SU-DHL-6 (cell line): ENCODE measurements at regions not wholly inside any gene's neighbourhood (a gene's known extent, or its start where the extent isn't known, plus 50 kb on each side); places are given as distances from the start of the nearest gene placed in this dataset.

ENCODE experiments used
- H2AFZ ChIP-seq: fragments of 200-600 bp; sonication (generic); 2 replicates; pipeline ENCODE4 v1.6.1; 2014; ENCODE audit warnings: low read depth, mild to moderate bottlenecking, moderate library complexity, mixed read lengths, antibody characterized with exemption, low read length; ENCODE audit not compliant: severe bottlenecking
- H3F3A ChIP-seq: fragments of 200-600 bp; shearing (Covaris generic); 2 replicates; pipeline ENCODE4 v1.6.0; 2016; ENCODE audit warnings: antibody characterized with exemption, mild to moderate bottlenecking; ENCODE audit not compliant: insufficient read depth
- H3K27ac ChIP-seq: fragments of 200-600 bp; sonication (generic); 2 replicates; pipeline ENCODE4 v1.5.1; 2016; ENCODE audit warnings: low read depth, mild to moderate bottlenecking, low read length, moderate library complexity, mixed read lengths
- H3K27me3 ChIP-seq: fragments of 200-600 bp; sonication (generic), shearing (Covaris generic); 2 replicates; pipeline ENCODE4 v1.6.0; 2014; ENCODE audit warnings: mild to moderate bottlenecking, low read length
- H3K36me3 ChIP-seq: fragments of 200-600 bp; sonication (generic); 2 replicates; pipeline ENCODE4 v1.6.1; 2014; ENCODE audit warnings: mild to moderate bottlenecking, low read length, mixed read lengths
- H3K4me2 ChIP-seq: fragments of 300-600, 200-600 bp; shearing (Covaris generic), sonication (generic); 2 replicates; pipeline ENCODE4 v1.6.0; 2014; ENCODE audit warnings: low read length, low read depth, mild to moderate bottlenecking; ENCODE audit not compliant: poor library complexity, severe bottlenecking
- H3K4me3 ChIP-seq: fragments of 200-600 bp; sonication (generic); 2 replicates; pipeline ENCODE4 v1.5.1; 2014; ENCODE audit warnings: antibody characterized with exemption, low read length, mild to moderate bottlenecking, mixed read lengths; ENCODE audit not compliant: insufficient read depth, poor library complexity, severe bottlenecking
- H3K79me2 ChIP-seq: fragments of 200-600 bp; sonication (generic); 2 replicates; pipeline ENCODE4 v1.6.1; 2014; ENCODE audit warnings: mild to moderate bottlenecking, low read length, moderate library complexity; ENCODE audit not compliant: insufficient read depth
- H3K9ac ChIP-seq: fragments of 200-600 bp; sonication (generic); 2 replicates; pipeline ENCODE4 v1.7.0; 2014; ENCODE audit warnings: mild to moderate bottlenecking, low read length
- H3K9me2 ChIP-seq: fragments of 200-600 bp; sonication (generic); replicated peaks from 2 replicates; pipeline ENCODE4 v1.6.1; 2014; ENCODE audit warnings: low read length; ENCODE audit not compliant: insufficient read depth
- H3K9me3 ChIP-seq: fragments of 200-600 bp; sonication (generic); 2 replicates; pipeline ENCODE4 v1.6.1; 2014; ENCODE audit warnings: low read length, mixed read lengths; ENCODE audit not compliant: insufficient read depth
- H4K20me1 ChIP-seq: fragments of 200-600 bp; sonication (generic); 2 replicates; pipeline ENCODE4 v1.6.1; 2014; ENCODE audit warnings: low read depth, mild to moderate bottlenecking, antibody characterized with exemption, low read length, moderate library complexity, mixed read lengths
- CTCF ChIP-seq: fragments of 200-600 bp; sonication (generic); IDR thresholded peaks from one replicate; pipeline ENCODE4 v1.5.1; 2017; ENCODE audit warnings: antibody characterized with exemption, mild to moderate bottlenecking, low read length, moderate library complexity; ENCODE audit not compliant: insufficient read depth, poor library complexity, severe bottlenecking
- EZH2phosphoT487 ChIP-seq: fragments of 200-600 bp; sonication (generic), shearing (Covaris generic); conservative IDR thresholded peaks from 2 replicates; pipeline ENCODE4 v1.6.1; 2018; ENCODE audit warnings: mild to moderate bottlenecking, antibody characterized with exemption, low read length, moderate library complexity, mixed read lengths

GRCh38 chr4:117203231-117203630 lies 117.9 kb upstream of the TRAM1L1 start:
- TF ChIP-seq EZH2phosphoT487 (no peak), CTCF (no peak)
- Histone ChIP-seq H3K4me2 (no peak overlapping the region), H3K27ac (no peak overlapping the region), H4K20me1 (no peaks in the 10 kb centered on the region), H3K27me3 (no peaks in the 10 kb centered on the region), H3K9me3 (no peaks in the 10 kb centered on the region), H2AFZ (no peak overlapping the region), H3K9ac (no peak overlapping the region), H3K4me3 (no peak overlapping the region), H3K79me2 (no peaks in the 10 kb centered on the region), H3F3A (no peaks in the 10 kb centered on the region), H3K9me2 (no peaks in the 10 kb centered on the region), H3K36me3 (no peaks in the 10 kb centered on the region)

- Histone ChIP-seq H3K79me2 (no peaks in the 10 kb centered on the region), H3K4me2 (no peak overlapping the region)
- TF ChIP-seq EZH2phosphoT487 (no peak), CTCF (no peak)
Observed at GRCh38 chr4:117210551-117210950, 125.2 kb upstream of the TRAM1L1 start.

GRCh38 chr4:117224256-117224655 lies 138.9 kb upstream of the TRAM1L1 start:
- Histone ChIP-seq H3K27me3 (no peaks in the 10 kb centered on the region), H3K9me2 (no peaks in the 10 kb centered on the region), H3F3A (no peaks in the 10 kb centered on the region), H2AFZ (no peak overlapping the region), H3K36me3 (no peaks in the 10 kb centered on the region), H3K4me3 (no peak overlapping the region), H3K27ac (no peak overlapping the region), H3K4me2 (no peak overlapping the region), H3K79me2 (no peaks in the 10 kb centered on the region), H3K9ac (no peak overlapping the region), H3K9me3 (no peaks in the 10 kb centered on the region), H4K20me1 (no peaks in the 10 kb centered on the region)
- no peak for TF ChIP-seq CTCF
- TF ChIP-seq EZH2phosphoT487: no peak

More at GRCh38 chr4:117210551-117210950, 125.2 kb upstream of the TRAM1L1 start:
- H2AFZ ChIP-seq: no peak overlapping the region
- no peaks in the 10 kb centered on the region for H3F3A ChIP-seq
- H3K9me3 ChIP-seq: no peaks in the 10 kb centered on the region
- H3K9me2 ChIP-seq: no peaks in the 10 kb centered on the region
- no peaks in the 10 kb centered on the region for H3K27me3 ChIP-seq
- no peak overlapping the region for H3K27ac ChIP-seq
- no peaks in the 10 kb centered on the region for H4K20me1 ChIP-seq
- no peak overlapping the region for H3K4me3 ChIP-seq
- H3K9ac ChIP-seq: no peak overlapping the region
- no peaks in the 10 kb centered on the region for H3K36me3 ChIP-seq
